ENCODE measurements at regions not wholly inside any gene's neighbourhood (a gene's known extent, or its start where the extent isn't known, plus 50 kb on each side); places are given as distances from the start of the nearest gene placed in this dataset.
A peak's percentile ranks its signal among the peaks of the same experiment; 100 is the strongest.

GRCh38 chr11:121899520-121899919, 216.5 kb downstream of the BLID start:
- Histone ChIP-seq H2BK5ac (ENCODE audit: low read depth, low read length, poor library complexity) (no peak overlapping the region), H2BK120ac (ENCODE audit: insufficient read depth, low read length, poor library complexity) (no peak overlapping the region), H2BK12ac (ENCODE audit: low read length) (no peak overlapping the region), H3K79me1 (ENCODE audit: low read length) (no peaks in the 10 kb centered on the region), H3K9ac (ENCODE audit: low read length) (no peak overlapping the region), H3K18ac (ENCODE audit: low read length) (no peak overlapping the region), H2AFZ (ENCODE audit: insufficient read depth, low read length, poor library complexity) (no peak overlapping the region), H4K8ac (ENCODE audit: low read depth, low read length) (no peak overlapping the region), H3K79me2 (ENCODE audit: control insufficient read depth, insufficient read depth, low read length, poor library complexity) (no peaks in the 10 kb centered on the region), H4K91ac (ENCODE audit: low read depth, low read length) (no peak overlapping the region), H3K4me2 (ENCODE audit: low read length) (no peak overlapping the region), H2AK5ac (ENCODE audit: low read length) (no peak overlapping the region), H3K27ac (ENCODE audit: low read depth, low read length) (no peak overlapping the region), H3K9me3 (ENCODE audit: insufficient read depth, low read depth, low read length) (no peaks in the 10 kb centered on the region), H4K12ac (ENCODE audit: low read depth, low read length) (no peak overlapping the region), H3K27me3 (ENCODE audit: insufficient read depth, low read length) (no peaks in the 10 kb centered on the region), H3K4me3 (ENCODE audit: low read depth, low read length) (no peak overlapping the region), H3K4ac (ENCODE audit: low read depth, low read length) (no peak overlapping the region), H3K14ac (ENCODE audit: low read length) (no peak overlapping the region), H3K36me3 (ENCODE audit: control insufficient read depth in 1 of 2, insufficient read depth in 2 of 2, low read length in 2 of 2) (no peaks in the 10 kb centered on the region), H3K23ac (ENCODE audit: low read length) (no peak overlapping the region), H3K4me1 (ENCODE audit: control insufficient read depth in 1 of 2, insufficient read depth in 2 of 2, low read length in 2 of 2) (no peaks in the 10 kb centered on the region)
- no peak for DNase-seq
- WGBS (ENCODE audit: extremely low coverage, insufficient coverage, insufficient read length) = no CpG with 5 or more reads among the region's 4 CpGs

- no peaks in the 10 kb centered on the region for H3K79me1 ChIP-seq (ENCODE audit: low read length)
- H3K4me1 ChIP-seq (ENCODE audit: control insufficient read depth in 1 of 2, insufficient read depth in 2 of 2, low read length in 2 of 2) = no peaks in the 10 kb centered on the region
- H2AK5ac ChIP-seq (ENCODE audit: low read length) = no peak overlapping the region
- no peaks in the 10 kb centered on the region for H3K9me3 ChIP-seq (ENCODE audit: insufficient read depth, low read depth, low read length)
- no peaks in the 10 kb centered on the region for H3K27me3 ChIP-seq (ENCODE audit: insufficient read depth, low read length)
- no peak overlapping the region for H3K14ac ChIP-seq (ENCODE audit: low read length)
- H4K8ac ChIP-seq (ENCODE audit: low read depth, low read length) = no peak overlapping the region
- H3K23ac ChIP-seq (ENCODE audit: low read length) = no peak overlapping the region
- WGBS (ENCODE audit: extremely low coverage, insufficient coverage, insufficient read length) = no CpG with 5 or more reads among the region's 7 CpGs
- no peak overlapping the region for H4K12ac ChIP-seq (ENCODE audit: low read depth, low read length)
- H2BK12ac ChIP-seq (ENCODE audit: low read length) = no peak overlapping the region
- H3K79me2 ChIP-seq (ENCODE audit: control insufficient read depth, insufficient read depth, low read length, poor library complexity) = no peaks in the 10 kb centered on the region
- no peak overlapping the region for H2BK5ac ChIP-seq (ENCODE audit: low read depth, low read length, poor library complexity)
- no peak overlapping the region for H3K4me3 ChIP-seq (ENCODE audit: low read depth, low read length)
- H2AFZ ChIP-seq (ENCODE audit: insufficient read depth, low read length, poor library complexity) = no peak overlapping the region
- H3K9ac ChIP-seq (ENCODE audit: low read length) = no peak overlapping the region
- H3K36me3 ChIP-seq (ENCODE audit: control insufficient read depth in 1 of 2, insufficient read depth in 2 of 2, low read length in 2 of 2) = no peaks in the 10 kb centered on the region
- no peak for DNase-seq
- no peak overlapping the region for H2BK120ac ChIP-seq (ENCODE audit: insufficient read depth, low read length, poor library complexity)
- H3K27ac ChIP-seq (ENCODE audit: low read depth, low read length) = no peak overlapping the region
- no peak overlapping the region for H3K18ac ChIP-seq (ENCODE audit: low read length)
- no peak overlapping the region for H3K4me2 ChIP-seq (ENCODE audit: low read length)
- no peak overlapping the region for H3K4ac ChIP-seq (ENCODE audit: low read depth, low read length)
- H4K91ac ChIP-seq (ENCODE audit: low read depth, low read length) = no peak overlapping the region
Observed at GRCh38 chr11:121898903-121899302, 217.1 kb downstream of the BLID start.

GRCh38 chr11:121895919-121896318, 220.1 kb downstream of the BLID start:
- DNase-seq = peak in 1 of 2 donors; percentile 48
- Histone ChIP-seq H4K91ac (ENCODE audit: low read depth, low read length) (no peak overlapping the region), H3K4ac (ENCODE audit: low read depth, low read length) (no peak overlapping the region), H3K4me3 (ENCODE audit: low read depth, low read length) (no peak overlapping the region), H4K12ac (ENCODE audit: low read depth, low read length) (no peak overlapping the region), H3K79me2 (ENCODE audit: control insufficient read depth, insufficient read depth, low read length, poor library complexity) (no peaks in the 10 kb centered on the region), H2BK5ac (ENCODE audit: low read depth, low read length, poor library complexity) (no peak overlapping the region), H2BK12ac (ENCODE audit: low read length) (no peak overlapping the region), H3K4me1 (ENCODE audit: control insufficient read depth in 1 of 2, insufficient read depth in 2 of 2, low read length in 2 of 2) (peaks cover 3 to 8% of the 10 kb centered on the region in 2 experiments), H3K18ac (ENCODE audit: low read length) (no peak overlapping the region), H4K8ac (ENCODE audit: low read depth, low read length) (no peak overlapping the region), H3K79me1 (ENCODE audit: low read length) (no peaks in the 10 kb centered on the region), H3K36me3 (ENCODE audit: control insufficient read depth in 1 of 2, insufficient read depth in 2 of 2, low read length in 2 of 2) (no peaks in the 10 kb centered on the region), H3K14ac (ENCODE audit: low read length) (no peak overlapping the region), H3K23ac (ENCODE audit: low read length) (no peak overlapping the region), H2BK120ac (ENCODE audit: insufficient read depth, low read length, poor library complexity) (no peak overlapping the region), H3K4me2 (ENCODE audit: low read length) (no peak overlapping the region), H2AK5ac (ENCODE audit: low read length) (no peak overlapping the region), H2AFZ (ENCODE audit: insufficient read depth, low read length, poor library complexity) (no peak overlapping the region), H3K9ac (ENCODE audit: low read length) (no peak overlapping the region), H3K27me3 (ENCODE audit: insufficient read depth, low read length) (no peaks in the 10 kb centered on the region), H3K27ac (ENCODE audit: low read depth, low read length) (no peak overlapping the region), H3K9me3 (ENCODE audit: insufficient read depth, low read depth, low read length) (no peaks in the 10 kb centered on the region)
- no CpG with 5 or more reads among the region's 1 CpG for WGBS (ENCODE audit: extremely low coverage, insufficient coverage, insufficient read length)

- no CpG with 5 or more reads among the region's 3 CpGs for WGBS (ENCODE audit: extremely low coverage, insufficient coverage, insufficient read length)
- Histone ChIP-seq H2AK5ac (ENCODE audit: low read length) (no peak overlapping the region), H3K14ac (ENCODE audit: low read length) (no peak overlapping the region), H3K18ac (ENCODE audit: low read length) (no peak overlapping the region), H4K91ac (ENCODE audit: low read depth, low read length) (no peak overlapping the region), H3K79me2 (ENCODE audit: control insufficient read depth, insufficient read depth, low read length, poor library complexity) (no peaks in the 10 kb centered on the region), H2BK120ac (ENCODE audit: insufficient read depth, low read length, poor library complexity) (no peak overlapping the region), H3K9me3 (ENCODE audit: insufficient read depth, low read depth, low read length) (no peaks in the 10 kb centered on the region), H2BK12ac (ENCODE audit: low read length) (no peak overlapping the region), H2BK5ac (ENCODE audit: low read depth, low read length, poor library complexity) (no peak overlapping the region), H3K4me1 (ENCODE audit: control insufficient read depth in 1 of 2, insufficient read depth in 2 of 2, low read length in 2 of 2) (peaks cover 3 to 8% of the 10 kb centered on the region in 2 experiments), H3K27me3 (ENCODE audit: insufficient read depth, low read length) (no peaks in the 10 kb centered on the region), H2AFZ (ENCODE audit: insufficient read depth, low read length, poor library complexity) (no peak overlapping the region), H3K79me1 (ENCODE audit: low read length) (no peaks in the 10 kb centered on the region), H3K36me3 (ENCODE audit: control insufficient read depth in 1 of 2, insufficient read depth in 2 of 2, low read length in 2 of 2) (no peaks in the 10 kb centered on the region), H4K12ac (ENCODE audit: low read depth, low read length) (no peak overlapping the region), H3K23ac (ENCODE audit: low read length) (no peak overlapping the region), H3K4me3 (ENCODE audit: low read depth, low read length) (no peak overlapping the region), H3K27ac (ENCODE audit: low read depth, low read length) (no peak overlapping the region), H3K9ac (ENCODE audit: low read length) (no peak overlapping the region), H3K4ac (ENCODE audit: low read depth, low read length) (no peak overlapping the region), H3K4me2 (ENCODE audit: low read length) (no peak overlapping the region), H4K8ac (ENCODE audit: low read depth, low read length) (no peak overlapping the region)
- DNase-seq = no peak
Observed at GRCh38 chr11:121894581-121894980, 221.4 kb downstream of the BLID start.
